Keratinocyte (primary cell): ENCODE measurements at regions not wholly inside any gene's neighbourhood (a gene's known extent, or its start where the extent isn't known, plus 50 kb on each side); places are given as distances from the start of the nearest gene placed in this dataset.

Experiments used
- EZH2 ChIP-seq: IDR thresholded peaks from one replicate; pipeline ENCODE4 v1.6.1; 2012; ENCODE audit warnings: inconsistent platforms, mild to moderate bottlenecking, low read length, moderate library complexity
- TF ChIP-seq, protein P1 (sequence below), 3 experiments: IDR thresholded peaks in 1 of 3; conservative IDR thresholded peaks in 1 of 3; optimal IDR thresholded peaks in 1 of 3; 2 replicates in 2 of 3; 3 replicates in 1 of 3; pipeline versions ENCODE3 to v1.5.1; 2011; ENCODE audit warnings: low read length in 3 of 3, mild to moderate bottlenecking in 3 of 3, moderate library complexity in 2 of 3, control low read depth in 1 of 3, inconsistent platforms in 1 of 3; ENCODE audit not compliant: insufficient read depth in 2 of 3; ENCODE audit errors: extremely low read depth in 1 of 3

DNA sequence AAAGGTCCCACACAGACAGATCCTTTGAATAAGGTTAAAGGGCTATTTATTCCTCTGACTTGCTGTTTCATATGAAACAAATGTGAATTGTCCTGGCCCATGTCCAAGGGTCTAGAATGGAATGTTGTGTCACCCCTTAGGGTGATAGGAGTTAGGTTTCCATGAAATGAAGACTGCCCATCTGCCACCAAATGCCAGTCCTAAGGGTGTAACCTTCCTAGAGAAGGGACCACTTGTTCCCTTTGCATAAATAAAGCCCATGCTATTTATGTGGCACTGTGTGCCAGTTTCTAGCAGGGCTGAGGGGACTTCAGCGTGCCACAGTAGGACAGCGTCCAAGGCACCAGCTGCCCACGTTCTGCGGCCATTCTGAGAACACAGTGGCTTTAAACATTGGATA, 171.3 kb downstream of the ABCA8 start:
- TF ChIP-seq, protein P1, sequence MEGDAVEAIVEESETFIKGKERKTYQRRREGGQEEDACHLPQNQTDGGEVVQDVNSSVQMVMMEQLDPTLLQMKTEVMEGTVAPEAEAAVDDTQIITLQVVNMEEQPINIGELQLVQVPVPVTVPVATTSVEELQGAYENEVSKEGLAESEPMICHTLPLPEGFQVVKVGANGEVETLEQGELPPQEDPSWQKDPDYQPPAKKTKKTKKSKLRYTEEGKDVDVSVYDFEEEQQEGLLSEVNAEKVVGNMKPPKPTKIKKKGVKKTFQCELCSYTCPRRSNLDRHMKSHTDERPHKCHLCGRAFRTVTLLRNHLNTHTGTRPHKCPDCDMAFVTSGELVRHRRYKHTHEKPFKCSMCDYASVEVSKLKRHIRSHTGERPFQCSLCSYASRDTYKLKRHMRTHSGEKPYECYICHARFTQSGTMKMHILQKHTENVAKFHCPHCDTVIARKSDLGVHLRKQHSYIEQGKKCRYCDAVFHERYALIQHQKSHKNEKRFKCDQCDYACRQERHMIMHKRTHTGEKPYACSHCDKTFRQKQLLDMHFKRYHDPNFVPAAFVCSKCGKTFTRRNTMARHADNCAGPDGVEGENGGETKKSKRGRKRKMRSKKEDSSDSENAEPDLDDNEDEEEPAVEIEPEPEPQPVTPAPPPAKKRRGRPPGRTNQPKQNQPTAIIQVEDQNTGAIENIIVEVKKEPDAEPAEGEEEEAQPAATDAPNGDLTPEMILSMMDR (optimal IDR thresholded peaks at IDR 0.05 in 1 of 3, IDR thresholded peaks at IDR 0.05 in 1 of 3, conservative IDR thresholded peaks at IDR 0.05 in 1 of 3; ENCODE audit: extremely low read depth in 1 of 3, insufficient read depth in 2 of 3, low read length in 3 of 3), result no peak
- TF ChIP-seq EZH2, result no peak
